ENCODE measurements at regions not wholly inside any gene's neighbourhood (a gene's known extent, or its start where the extent isn't known, plus 50 kb on each side); places are given as distances from the start of the nearest gene placed in this dataset.

DNA sequence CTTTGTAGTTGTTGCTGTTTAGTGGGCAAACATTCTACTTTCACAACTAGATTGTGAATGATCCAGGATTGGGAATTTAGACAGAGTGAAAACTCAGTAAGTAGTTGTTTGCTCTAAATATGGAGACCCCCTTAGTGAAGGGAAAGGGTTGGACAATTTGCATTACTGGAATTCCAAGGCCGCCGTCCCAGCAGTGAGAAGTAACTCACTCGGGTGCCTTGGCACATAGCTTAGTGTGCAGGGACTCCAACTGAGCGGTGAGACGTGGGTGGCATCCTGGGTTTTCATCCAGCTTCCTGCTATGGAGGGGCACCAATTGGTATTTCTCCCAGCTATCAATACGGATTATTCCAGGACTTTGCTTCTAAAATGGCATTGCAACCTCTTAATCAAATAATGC, 69.7 kb upstream of the FCN1 start:
- DNase-seq (ENCODE audit: low read depth), result no peak

DNA sequence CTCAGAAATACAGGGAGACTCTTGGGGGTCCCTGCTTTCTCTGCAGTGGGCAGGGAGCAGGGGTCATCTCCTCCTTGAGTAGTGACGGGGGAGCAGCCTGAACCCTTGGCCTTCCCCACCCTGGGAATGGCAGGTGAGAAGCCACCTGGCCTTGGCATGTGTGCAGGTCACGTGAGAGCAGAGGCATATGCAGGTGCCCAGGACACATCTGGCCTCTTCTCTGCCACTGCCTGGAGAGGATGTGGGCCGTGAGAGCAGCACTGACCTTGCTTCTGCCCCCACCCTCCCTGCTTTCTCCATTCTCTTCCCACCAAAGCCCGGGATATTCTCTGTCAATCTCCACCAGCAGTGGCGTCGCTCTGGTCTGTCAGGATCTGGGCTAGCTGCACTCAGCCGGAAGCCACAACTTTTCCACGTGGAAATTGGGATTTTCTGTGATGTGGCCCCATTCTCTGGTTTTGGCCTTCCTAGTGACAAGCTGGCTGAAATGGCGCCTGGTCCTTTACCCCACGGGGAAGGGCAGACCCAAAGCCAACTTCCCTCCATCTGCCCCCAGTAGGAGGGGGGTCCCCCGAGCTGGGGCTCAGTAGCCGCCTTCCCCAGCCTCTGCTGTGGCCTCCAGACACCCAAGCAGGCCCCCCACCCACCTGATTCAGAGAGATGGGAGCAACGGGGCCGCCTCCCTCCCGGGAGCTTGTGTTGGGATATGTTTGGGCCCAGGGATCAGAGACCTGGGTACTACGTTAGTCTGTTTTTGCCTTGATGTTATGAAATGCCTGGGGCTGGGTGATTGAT, 70.4 kb upstream of the FCN1 start:
- DNase-seq (ENCODE audit: low read depth), result no peak

DNA sequence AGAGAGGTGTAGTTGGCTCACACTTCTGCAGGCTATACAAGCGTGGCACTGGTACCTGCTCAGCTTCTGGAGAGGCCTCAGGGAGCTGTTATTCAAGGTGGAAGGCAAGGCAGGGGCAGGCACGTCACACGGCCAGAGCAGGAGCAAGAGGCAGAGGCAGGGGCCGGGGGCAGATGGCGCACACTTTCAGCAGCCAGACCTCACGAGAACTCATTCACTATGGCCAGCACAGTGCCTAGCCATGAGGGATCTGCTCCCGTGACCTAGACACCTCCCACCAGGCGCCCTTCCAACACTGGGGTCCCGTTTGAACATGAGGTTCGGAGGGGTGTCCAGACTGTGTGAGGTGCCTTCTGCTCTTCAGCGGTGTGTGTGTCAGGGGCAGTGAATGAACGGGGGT, 71.0 kb upstream of the FCN1 start:
- DNase-seq (ENCODE audit: low read depth), result no peak

GRCh38 chr9:134989206-134990065, 71.7 kb upstream of the FCN1 start:
- DNase-seq (ENCODE audit: low read depth), result no peak

DNA sequence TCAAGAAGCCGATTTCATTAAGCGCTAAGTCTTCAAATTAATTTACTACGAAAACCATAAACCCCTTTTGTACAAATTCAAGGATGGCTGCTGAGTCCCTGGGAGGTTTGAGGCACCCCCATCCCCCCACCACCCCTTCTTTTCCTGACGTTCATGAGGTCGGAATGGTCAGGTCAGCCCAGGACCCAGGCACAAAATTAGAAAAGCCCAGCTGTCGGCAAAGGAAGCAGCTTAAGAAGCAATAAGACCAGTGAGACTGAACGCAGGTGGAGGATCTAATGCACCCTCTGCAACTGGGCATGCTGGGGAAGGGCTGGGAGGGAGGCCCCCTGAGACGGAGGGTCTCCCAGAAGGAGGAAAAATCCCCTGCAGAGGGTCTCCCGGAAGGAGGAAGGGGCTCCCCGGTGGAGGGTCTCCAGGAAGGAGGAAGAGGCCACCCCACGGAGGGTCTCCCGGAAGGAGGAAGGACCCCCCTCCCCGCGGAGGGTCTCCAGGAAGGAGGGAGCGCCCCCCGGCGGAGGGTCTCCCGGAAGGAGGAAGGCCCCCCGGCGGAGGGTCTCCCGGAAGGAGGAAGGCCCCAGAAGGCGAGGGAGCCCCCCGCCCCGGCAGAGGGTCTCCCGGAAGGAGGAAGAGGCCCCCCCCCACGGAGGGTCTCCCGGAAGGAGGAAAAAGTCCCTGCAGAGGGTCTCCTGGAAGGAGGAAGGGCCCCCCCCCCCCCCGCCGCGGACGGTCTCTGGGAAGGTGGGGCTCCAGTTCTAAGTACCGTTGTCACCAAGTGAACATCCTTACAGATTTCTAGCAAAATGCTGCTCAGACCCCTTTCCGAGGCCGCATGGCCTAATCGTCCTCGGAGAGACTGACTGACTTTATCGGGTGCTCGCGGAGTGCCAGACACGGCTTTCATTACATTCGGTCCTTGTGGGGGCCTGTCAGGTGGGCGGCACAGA, 74.4 kb upstream of the FCN1 start:
- no peak for DNase-seq (ENCODE audit: low read depth)

GRCh38 chr9:134992755-134993124, 75.0 kb upstream of the FCN1 start:
- no peak for DNase-seq (ENCODE audit: low read depth)

DNA sequence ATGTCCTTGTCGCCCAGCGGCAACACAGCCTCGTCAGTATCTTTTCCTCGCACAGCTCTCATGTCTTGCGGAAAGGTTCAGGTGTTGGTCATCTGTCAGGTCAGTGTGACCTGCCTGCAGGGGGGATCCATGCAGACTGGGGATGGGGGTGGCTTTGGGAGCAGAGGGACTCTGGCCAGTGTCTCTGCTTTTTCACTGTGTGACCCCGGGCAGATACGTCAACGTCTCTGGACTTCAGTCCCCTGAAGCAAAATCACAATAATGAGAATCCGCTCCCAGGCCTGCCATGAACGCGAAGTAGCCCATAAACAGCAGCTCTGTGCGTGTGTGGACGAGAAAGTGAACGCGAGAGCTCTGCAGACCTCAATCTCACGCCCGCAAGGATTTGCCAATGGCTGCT, 75.7 kb upstream of the FCN1 start:
- no peak for DNase-seq (ENCODE audit: low read depth)

DNA sequence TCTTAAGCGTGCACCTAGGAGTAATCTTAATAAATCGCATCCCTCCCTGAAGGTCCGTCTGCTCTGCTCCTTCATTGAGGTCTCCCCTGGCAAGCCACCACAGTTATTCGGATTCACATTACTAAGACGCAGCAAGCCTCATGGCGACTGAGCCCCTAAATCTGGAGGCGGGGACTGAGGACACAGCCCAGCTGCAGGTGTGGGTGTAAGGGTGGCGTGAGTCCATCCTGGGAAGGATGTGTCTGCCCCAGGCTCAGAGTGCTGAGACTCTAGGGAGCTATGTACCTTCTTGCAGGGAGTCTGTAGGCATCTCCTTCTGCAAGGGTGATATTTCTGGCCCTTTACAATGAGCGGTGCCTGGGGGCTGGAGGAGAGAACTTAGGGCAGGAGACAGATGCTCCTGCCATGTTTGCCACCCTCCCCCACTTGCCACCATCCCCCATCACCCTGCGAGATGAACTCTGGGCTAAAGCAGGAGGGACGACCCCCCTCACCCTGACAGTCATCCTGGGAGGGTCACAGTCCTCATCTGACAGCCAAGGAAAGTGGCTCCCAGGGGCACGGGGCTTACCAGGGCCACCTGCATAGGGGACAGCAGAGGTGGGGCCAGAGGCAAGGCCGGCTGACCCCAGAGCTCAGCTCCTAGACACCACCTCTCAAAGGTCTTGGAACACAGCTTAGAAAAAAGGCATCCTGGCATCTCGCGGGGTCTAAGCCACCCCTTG, 76.4 kb upstream of the FCN1 start:
- no peak for DNase-seq (ENCODE audit: low read depth)

- DNase-seq (ENCODE audit: low read depth), result no peak
Measured at GRCh38 chr9:134994926-134995791, 77.4 kb upstream of the FCN1 start.

- DNase-seq (ENCODE audit: low read depth), result no peak
Measured at GRCh38 chr9:134995792-134996120, 78.0 kb upstream of the FCN1 start.

DNA sequence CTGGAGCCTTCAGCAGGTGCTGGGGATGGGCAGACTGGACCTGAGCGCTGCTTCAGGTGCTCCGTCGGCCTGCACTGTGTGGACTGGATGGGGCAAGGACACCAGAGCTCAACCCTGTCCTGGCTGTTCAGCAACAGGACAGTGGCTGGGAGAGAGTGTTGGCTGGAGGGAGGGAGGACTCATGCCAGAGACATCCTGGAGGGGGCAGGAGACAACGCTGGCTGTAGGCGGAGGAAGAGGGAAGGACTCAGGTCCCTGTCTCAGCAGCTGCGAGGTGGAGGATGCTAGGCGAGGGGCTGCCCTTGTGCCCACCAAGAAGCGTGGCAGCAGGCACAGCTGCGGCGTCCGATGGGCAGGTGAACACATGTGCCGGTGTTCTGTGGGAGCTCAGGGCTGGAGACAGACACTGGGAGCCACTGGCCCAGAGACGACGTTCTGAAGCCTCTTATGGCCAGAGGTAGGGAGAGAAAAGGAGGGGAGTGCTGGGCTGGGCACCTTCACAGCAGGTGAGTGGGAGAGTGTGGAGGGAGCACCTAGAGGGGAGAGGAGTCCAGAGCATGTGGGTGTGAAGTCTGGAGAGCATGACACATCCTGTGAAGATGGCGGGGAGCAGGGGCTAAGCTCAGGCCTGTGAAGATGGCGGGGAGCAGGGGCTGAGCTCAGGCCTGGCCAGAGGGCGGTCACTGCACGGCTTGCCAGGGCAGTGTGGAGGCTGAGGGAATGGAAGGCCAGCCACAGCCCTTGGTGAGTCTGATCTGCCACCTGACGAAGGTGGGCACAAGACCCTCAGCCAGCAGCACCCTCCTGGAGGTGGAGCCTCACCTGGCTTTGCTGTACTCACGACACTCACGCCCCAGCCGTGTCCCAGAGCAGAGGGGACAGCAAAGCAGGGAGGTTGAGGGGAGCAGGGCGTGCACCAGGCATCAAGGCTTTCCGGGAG, 79.1 kb upstream of the FCN1 start:
- no peak for DNase-seq (ENCODE audit: low read depth)

DNA sequence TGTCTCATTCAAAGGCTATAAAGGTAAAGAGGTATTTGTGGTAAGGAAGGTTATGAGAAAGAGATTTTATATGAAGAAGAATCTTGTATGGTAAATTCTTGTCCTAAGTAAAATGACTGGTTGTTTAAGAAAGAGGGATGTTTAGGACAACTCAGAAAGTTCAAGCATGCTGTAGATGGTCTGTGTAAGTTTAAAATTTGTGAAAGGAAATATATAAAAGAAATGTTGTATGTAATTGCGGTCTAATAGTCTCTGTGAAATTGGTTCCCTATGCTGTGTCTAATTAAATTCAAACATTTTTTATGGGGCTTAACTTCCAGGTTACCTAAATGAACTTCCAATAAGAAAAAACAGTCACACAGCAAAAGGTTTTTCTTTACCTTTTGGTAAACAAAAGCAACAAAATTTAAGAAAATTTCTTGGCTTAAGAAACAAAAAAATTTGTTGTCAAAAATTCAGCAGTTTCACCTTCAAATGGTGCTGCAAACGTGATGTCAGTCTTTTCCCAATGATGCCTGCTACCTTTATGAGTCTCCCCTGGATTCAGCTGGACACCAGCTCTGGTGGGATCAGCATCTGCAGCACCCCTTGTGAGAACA, 83.0 kb upstream of the FCN1 start:
- no peak for DNase-seq (ENCODE audit: low read depth)

DNA sequence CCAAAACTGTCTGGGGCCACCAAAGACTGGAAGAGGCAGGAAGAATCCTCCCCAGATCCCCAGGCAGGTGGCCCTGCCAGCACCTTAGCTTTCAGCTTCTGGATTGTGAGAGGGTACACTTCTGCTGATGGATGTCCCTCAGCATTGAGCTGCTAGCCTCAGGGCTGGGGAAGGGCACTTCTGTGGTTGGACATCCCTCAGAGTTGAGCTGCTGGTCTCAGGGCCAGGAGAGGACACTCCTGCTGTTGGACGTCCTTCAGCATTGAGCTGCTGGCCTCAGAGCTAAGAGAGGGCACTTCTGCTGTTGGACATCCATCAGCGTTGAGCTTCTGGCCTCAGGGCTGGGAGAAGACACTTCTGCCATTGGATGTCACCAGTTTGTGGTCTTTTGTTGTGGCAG, 83.8 kb upstream of the FCN1 start:
- DNase-seq (ENCODE audit: low read depth), result no peak

- no peak for DNase-seq (ENCODE audit: low read depth)
Measured at GRCh38 chr9:135002336-135002735, 84.6 kb upstream of the FCN1 start.

DNA sequence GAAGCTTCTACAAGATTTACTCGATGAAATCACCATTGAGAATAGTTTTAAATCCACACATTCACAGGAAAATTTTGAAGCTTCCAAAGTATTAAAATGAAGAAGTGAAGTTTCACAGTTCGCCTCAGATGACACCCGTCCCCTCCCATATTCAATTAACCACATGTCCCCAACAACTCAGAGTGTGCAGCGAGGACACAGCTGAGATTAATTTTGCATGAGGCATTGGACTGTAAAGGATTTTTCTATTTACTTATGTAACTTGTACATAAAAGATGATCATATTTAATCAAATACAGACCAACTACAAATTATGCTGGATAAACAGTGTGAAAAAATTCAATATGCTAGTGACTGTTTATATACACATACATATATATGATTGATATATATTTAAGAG, 84.7 kb upstream of the OLFM1 start:
- no peak for DNase-seq (ENCODE audit: low read depth)

GRCh38 chr9:135004772-135005171, 82.7 kb upstream of the OLFM1 start:
- DNase-seq (ENCODE audit: low read depth), result no peak

GRCh38 chr9:135006911-135007570, 80.4 kb upstream of the OLFM1 start:
- no peak for DNase-seq (ENCODE audit: low read depth)

- DNase-seq (ENCODE audit: low read depth), result no peak
Measured at GRCh38 chr9:135007601-135008000, 79.9 kb upstream of the OLFM1 start.

All from HT1080 (cell line).